ENCODE measurements at regions not wholly inside any gene's neighbourhood (a gene's known extent, or its start where the extent isn't known, plus 50 kb on each side); places are given as distances from the start of the nearest gene placed in this dataset.

DNA sequence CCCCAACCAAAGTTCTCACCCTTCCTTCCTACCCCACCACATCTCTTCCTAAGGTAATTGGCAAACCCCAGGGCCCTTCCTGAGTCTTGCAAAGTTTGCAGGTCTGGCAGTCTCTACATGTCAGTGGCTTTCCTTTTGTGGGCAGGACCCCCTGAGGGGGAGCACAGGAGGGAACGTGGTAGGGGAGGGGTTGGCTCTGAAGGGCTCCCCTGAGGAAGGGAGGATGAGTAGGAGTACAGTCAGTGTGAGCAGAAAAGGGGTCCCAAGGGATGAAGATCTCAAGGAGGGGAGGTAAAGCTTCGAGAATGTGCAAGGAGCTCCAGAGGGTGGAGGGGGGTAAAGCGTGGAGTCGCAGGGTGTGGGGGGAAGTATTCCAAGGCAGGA lies 206.9 kb downstream of the RAB11FIP4 start:
- TF ChIP-seq, protein P1, sequence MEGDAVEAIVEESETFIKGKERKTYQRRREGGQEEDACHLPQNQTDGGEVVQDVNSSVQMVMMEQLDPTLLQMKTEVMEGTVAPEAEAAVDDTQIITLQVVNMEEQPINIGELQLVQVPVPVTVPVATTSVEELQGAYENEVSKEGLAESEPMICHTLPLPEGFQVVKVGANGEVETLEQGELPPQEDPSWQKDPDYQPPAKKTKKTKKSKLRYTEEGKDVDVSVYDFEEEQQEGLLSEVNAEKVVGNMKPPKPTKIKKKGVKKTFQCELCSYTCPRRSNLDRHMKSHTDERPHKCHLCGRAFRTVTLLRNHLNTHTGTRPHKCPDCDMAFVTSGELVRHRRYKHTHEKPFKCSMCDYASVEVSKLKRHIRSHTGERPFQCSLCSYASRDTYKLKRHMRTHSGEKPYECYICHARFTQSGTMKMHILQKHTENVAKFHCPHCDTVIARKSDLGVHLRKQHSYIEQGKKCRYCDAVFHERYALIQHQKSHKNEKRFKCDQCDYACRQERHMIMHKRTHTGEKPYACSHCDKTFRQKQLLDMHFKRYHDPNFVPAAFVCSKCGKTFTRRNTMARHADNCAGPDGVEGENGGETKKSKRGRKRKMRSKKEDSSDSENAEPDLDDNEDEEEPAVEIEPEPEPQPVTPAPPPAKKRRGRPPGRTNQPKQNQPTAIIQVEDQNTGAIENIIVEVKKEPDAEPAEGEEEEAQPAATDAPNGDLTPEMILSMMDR (IDR thresholded peaks at IDR 0.05): no peak
- no peak for TF ChIP-seq EZH2 (IDR thresholded peaks at IDR 0.05)
